GM21447 (cell line): ENCODE measurements at regions not wholly inside any gene's neighbourhood (a gene's known extent, or its start where the extent isn't known, plus 50 kb on each side); places are given as distances from the start of the nearest gene placed in this dataset.
"Not testable (repeated sequence)": the region's sequence is repeated elsewhere in the genome, so short reads cannot be mapped to it uniquely, and the experiment has no call there.

Experiments
- ATAC-seq: cut with Tn5 transposase; IDR thresholded peaks from one replicate; pipeline ENCODE4 v1.9.1; 2021; ENCODE audit not compliant: unreplicated experiment

DNA sequence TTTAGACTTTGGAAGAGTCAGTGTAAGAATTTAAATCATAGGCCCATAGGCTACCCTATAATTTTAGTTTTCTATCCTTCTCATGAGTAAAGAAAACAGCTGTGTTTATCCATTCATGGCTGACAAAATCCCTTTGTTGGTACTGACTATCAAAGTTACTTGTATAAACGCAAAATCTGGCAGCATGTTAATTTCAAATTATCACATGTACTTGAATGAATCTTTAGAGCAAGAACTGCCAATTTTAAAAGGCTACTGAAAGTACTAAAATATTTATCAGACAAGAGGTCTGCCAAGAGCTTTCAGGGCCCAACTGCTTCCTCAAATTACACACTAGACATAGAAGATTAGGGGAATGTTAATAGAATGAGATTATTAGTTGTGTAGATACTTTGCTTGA, 66.6 kb downstream of the MYL12B start:
- ATAC-seq, result no peak

DNA sequence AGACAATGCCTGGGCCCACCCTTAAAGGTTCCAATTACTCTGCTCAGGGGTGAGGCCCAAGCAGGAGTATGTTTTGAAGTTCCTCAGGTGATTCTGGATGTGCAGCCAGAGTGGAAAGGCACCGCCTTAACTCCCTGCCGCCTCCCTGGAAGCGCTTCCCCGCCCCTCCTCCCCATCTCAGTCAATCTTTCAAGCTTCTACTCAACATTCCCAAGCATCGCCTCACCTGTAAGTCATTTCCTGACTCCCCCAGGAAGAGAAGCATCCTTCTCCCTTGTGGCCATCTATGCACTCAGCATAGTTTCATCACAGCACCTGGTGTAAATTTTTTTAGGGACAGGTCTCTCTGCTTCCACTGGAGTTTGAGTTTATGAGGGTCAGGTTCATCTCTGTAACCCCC, 67.5 kb downstream of the MYL12B start:
- no peak for ATAC-seq

DNA sequence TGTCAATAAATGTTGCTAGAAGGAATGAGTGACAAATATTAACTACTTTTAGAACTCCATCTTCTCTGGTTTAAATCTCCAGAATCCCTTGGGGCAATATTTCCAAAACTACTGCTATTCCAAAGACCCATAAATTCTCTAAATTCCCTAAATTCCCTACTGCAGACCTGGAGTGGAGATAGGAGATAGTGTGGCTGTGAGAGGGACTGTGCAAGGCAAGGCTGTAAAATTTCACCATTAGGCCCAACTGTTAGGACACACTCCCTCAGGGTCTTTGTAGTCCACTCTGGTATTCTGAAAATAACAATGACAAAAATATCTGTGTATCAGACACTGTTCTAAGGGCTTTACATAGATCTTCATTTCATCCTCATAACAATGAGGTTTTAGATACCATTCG, 67.9 kb downstream of the MYL12B start:
- ATAC-seq, result no peak

DNA sequence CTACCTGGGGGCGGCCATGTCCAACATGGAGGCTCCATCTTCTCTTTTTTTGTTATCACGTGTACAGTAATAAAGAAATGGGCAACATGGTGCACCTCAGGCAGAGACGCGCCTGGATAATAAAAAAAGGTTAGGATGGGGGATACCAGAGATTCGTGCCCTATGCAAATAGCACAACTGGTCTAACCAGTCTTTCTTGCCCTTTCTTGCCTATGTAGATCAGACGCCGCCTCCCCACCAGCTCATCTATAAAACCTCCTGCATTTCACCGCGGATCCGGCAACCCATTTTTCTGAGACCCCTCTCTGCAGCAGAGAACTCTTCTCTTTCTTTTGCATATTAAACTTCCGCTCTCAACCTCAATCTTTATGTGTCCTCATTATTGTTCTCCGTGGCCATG, 68.7 kb downstream of the MYL12B start:
- no peak for ATAC-seq

DNA sequence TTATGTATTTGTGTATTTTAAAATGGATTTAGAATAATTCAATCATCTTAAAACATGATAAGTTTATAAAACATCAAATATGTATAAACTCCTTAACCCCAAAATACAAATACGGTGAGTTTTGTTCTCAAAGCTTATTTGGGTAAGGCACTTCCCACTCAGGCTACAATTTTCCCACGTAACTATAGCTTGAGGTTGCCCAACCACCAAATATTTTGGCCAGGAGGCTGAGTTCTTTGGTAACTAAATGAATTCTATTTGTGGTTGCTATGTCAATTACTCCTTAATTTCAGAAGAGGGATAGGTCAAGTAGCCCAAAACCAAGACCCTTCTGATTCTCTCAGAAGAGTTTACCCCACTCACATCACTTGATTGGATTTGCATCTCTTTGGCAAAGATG, 70.4 kb downstream of the MYL12B start:
- ATAC-seq, result no peak

DNA sequence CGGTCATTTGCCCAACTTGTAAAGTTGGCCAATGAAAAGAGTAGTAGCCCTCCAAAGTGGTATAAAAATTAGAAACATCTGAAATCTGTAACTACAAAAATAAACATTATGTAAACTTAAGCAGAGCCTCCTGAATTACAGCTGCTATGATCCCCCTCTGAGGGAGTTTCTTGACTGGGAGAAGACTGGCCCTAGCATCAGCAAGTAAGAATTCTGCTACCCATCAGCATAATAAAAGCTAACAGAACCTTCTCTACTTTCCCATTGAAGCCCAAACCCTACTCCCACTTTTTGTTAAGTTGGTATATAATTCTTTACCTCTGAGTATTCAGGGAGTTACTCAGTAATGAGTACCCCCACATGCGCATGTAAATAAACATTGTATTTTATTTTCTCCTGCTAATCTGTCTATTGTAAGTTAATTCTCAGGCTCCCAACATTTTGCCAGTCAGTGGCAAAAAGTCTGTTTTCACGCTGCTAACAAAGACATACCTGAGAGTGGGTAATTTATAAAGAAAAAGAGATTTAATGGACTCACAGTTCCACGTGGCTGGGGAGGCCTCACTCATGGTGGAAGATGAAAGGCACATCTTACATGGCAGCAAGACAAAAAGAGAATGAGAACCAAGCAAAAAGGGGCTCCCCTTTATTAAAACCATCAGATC, 71.3 kb downstream of the MYL12B start:
- ATAC-seq, result no peak

DNA sequence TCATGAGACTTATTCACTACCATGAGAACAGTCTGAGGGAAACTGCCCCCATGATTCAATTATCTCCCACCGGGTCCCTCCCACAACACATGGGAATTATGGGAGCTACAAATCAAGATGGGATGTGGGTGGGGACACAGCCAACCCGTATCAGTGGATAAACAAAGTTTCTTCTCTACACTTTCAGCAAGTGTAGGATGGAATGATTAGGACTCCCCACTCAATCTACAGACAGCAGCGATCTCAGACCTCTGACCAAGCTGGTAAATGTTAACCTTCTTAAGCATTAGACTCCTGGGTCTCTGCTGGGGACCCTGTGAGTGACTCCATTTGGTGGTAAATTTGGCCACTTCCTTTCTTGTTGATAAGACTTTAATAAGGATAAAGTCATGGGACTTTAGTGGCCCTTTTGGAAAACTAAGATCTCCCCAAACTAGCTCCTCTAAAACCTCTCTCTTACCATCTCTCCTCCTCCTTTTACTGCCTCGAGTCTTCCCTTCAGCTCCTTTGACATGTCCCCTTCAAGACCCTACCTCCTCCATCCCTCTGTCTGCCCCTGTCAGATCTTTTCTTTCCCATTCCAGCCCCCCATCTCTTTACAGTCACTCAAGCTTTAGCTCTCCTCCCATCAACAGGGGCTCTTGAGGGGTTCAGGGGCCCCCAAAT, 71.9 kb downstream of the MYL12B start:
- ATAC-seq, result no peak

DNA sequence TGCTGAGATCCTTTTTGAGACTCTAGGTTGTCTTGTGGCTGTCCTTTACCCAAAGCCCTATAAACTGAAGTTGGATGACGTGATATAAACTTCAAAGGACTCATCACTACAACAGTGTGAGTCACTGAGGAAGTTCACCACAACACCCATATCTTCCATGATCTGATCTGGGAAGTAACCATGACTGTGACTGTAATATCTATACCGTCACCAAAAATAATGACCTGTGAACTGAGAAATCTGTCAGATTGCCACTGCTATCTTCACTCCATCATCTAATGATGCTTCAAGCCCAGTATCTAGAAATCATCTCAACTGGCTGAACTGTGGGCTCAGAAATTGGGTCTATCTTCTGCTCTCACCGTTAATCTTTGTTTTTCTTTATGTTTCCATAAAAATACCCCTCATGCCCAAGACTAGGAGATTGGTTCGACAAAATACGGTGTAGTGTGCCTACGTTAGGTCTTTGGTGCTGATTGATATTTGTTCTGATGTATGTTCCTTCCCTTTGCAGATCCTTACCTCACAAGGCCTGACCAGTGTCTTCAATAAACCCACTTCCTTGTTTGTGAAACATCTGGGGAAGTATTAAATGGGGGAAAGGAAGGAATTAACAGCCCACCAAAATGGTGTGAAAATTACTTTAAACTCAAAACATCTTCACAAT, 78.2 kb downstream of the MYL12B start:
- no peak for ATAC-seq

DNA sequence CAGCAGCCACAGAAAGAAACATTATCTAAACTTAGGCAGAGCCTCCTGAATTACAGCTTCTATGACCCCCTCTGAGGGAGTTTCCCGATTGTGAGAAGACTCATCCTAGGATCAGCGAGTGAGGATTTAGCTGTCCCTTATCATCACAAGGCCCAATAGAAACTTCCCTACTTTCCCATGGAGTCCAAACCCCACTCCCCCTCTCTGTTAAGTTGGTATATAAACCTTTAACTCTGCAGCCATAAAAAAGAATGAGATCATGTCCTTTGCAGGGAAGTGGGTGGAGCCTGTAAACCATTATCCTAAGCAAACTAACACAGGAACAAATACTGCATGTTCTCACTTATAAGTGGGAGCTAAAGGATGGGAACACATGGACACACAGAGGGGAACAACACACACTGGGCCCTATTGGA, 78.8 kb downstream of the MYL12B start:
- no peak for ATAC-seq

DNA sequence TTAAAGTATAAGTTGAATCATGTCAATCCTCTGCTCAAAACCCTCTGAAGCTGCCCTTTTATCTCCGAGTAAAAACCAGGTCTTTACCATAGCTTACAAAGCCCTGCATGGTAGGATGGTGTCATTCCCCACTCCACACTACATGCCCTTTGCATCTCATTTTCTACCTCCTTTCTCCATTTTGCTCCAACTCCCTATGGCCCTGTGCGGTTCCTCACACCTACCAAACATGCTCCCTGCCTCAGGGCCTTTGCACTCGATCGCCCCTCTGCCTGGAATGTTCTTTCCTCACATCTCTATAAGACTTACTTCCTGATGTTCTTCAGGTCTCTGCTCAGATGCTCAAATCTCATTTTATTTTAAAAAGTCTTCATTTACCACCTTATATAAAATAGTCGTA, 80.7 kb downstream of the MYL12B start:
- ATAC-seq, result no peak

DNA sequence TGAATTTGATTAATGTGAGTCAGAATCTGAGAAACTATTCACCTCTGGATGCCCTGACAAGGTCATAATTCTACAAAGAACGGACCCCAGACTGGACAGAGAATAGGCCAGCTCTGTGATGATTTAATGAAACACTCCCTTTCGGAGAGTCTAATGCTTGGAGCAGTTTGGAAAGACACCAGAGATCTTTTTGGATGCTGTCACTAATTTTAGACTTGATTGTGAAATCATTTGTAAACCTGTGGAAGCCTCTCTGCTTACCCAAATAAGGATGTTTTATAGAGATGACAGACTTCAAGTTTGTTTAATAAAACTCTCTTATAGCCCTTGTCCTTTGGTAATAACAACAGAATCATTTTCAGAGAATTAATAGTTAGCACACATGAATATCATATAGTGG, 83.5 kb downstream of the MYL12B start:
- ATAC-seq, result no peak

DNA sequence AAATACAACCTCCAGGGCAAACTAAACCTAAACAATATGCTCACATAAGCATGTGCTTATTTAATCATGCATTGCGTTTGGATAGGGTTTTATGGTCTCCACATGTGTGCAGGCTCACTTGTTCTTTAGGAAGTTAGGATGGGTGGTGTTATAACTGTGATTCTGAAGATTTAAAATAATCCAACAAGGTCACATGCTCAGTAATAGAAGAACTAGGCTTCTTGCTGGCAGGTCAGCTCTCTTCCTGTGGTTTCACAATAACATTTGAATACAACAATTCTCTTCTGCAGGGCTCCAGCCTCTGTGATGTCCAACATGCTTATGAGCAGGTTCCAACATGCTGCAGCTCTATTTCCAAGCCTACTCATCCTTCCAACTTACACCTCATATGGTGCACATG, 84.0 kb downstream of the MYL12B start:
- no peak for ATAC-seq

DNA sequence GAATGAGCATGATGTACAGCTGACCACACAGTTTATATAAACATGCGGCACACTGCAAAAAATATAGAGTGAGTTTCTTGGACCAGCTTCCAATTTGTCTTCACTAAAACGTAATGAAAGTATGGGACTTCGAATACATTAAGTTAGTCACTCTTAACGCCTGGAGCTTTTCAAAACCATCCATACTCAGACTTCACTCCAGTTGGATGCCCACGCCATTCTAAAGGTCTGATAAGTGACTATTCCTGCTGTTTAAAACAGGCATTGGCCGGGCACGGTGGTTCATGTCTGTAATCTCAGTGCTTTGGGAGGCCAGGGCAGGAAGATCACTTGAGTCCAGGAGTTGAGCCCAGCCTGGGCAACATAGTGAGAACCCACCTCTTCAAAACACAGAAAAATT, 84.6 kb downstream of the MYL12B start:
- no peak for ATAC-seq

DNA sequence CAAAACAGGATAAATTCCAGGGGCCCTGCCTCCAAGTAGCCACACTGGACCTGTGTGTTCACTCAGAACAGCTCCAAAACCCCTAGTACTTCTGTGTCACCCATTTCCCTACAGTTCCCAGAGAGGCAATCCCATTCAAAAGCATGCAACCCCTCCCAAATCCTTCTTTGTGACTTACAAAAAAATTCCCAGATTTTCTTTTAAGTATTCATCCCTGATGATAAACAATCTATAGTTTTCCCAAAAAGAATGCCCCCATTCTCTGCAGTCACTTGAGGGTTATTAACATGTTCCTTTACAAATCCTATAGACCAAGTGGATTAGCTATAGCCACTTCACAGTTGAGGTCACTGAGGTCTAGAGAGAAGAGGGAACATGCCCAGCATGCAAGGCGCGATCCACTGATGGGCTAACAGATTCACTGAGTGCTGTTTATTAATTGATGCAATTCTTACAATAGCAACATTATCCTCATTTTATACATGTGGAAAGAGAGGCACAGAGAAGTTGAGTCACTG, 85.4 kb downstream of the MYL12B start:
- no peak for ATAC-seq

DNA sequence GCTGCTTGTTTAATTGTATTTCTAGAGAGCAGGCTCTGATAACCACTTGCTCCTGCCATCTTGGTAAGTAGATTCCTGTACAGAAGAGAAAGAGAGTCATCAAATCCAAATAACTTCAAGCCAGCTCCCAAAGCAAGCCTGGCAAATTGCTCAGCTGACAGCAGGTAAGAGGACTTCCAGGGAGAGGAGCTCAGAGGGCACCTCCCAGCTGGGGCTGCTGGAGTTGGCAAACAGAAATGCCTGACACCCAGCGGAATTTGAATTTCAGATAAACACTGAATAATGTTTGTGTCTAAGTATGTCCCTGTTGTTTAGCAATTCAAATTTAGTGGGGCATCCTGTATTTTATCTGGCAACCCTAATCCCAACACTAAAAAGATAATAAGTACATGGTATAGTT, 86.2 kb downstream of the MYL12B start:
- no peak for ATAC-seq

DNA sequence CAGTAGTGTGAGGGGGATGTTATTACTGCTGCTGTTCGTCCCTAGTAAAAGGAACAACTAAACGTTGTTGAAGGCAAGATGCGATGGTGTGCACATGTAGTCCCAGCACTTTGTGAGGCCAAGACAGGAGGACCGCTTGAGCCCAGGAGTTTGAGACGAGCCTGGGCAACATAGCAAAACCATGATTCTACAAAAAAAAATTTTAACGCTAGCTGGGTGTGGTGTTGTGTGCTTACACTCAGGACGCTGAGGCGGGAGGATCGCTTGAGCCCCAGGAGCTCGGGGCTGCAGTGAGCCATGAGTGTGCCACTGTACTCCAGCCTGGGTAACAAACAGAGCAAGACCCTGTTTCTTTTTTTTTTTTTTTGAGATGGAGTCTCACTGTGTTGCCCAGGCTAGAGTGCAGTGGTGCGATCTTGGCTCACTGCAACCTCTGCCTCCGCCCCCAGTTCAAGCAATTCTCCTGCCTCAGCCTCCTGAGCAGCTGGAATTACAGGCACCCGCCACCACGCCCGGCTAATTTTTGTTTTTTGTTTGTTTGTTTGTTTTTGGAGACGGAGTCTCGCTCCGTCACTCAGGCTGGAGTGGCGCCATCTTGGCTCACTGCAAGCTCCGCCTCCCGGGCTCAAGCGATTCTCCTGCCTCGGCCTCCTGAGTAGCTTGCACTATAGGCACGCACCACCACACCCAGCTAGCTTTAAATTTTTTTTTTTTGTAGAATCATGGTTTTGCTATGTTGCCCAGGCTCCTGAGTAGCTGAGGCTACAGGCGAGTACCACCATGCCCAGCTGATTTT, 87.3 kb downstream of the MYL12B start:
- not testable (repeated sequence) for ATAC-seq

DNA sequence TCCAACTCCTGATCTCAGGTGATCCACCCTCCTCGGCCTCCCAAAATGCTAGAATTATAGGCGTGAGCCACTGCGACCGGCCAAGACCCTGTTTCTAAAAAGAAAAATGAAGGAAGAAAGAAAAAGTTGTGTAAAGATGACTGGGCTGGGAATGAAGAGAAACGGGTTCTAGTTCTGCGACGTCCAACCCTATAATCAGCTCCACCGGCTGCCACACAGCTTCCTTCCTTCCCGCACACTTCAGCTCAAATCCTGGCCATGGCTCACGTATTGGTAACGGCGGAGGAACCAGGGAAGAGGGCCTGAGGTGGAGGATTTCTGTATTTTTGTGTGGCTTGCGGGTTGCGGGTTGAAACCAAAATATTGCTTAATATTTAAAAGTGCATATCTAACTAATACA, 88.1 kb downstream of the MYL12B start:
- ATAC-seq, result no peak

DNA sequence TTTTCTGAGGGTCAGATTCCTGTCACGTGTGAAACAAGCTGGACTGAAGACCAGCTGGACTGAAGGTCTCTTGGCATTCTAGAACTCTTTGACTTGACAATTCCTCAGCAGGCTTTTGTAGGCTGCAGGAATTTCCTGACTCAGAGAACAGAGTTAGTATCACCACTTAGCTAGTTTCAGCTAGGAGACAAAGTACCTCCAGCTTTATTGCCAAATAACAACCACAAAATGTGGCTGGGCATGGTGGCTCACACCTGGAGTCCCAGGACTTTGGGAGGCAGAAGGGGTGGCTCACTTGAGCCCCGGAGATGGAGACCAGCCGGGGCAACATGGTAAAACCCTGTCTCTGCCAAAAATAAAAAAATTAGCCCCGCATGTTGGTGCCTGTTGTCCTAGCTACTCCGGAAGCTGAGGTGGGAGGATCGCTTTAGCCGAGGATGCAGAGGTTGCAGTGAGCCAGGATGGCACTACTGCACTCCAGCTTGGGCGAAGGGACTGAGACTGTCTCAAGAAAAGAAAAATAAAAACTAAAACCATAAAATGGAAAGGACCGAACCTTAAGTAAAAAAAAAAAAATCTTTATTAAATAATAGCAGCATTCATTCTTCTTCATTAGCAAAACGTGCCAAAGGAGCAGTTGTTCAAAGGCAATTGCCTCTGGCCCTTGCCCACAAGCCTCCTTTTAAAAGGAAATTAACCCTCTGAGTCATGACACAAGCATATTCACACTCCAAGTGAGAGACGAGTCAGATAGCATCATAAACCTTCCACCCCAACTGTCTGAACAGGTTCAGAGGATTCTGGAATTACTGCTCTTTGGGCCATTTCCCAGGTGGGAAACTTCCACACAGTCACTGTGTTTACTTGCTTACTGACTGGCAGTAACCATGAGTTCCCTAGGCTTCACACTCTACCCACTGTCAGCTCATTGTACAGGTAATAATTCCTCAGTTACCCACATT, 88.9 kb downstream of the MYL12B start:
- ATAC-seq, result no peak

DNA sequence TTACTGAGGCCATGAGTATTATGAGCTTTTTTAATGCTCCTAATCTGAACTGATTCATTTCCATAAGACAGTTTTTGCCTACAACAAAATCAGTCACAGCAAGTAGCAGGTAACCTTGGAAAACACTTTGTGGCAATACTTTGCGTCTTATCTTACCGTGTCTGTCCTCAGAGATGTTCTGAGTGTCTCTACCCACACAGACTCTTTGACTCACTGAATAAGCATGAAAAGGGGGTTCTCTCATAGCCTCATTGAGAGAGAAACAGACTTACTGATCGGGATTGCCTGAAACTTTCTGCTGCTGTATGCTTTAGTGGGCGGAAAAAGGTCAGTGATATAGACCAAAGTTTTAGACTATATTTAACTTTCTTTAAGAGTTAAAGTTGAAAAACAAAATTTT, 92.6 kb downstream of the MYL12B start:
- no peak for ATAC-seq

DNA sequence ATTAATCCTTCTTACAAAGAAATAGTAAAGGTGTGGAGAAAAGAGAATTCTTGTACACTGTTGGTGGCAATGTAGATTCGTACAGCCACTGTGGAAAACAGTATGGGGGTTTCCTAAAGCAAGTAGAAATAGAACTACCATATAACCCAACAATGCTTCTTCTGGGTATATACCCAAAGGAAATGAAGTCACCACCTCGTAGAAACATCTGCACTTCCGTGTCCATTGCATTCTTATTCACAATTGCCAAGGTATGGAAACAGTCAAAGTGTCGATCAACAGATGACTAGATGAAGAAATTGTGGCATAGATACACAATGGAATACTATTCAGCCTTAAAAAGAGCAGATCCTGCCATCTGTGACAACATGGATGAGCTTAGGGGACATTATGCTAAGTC, 93.4 kb upstream of the TGIF1 start:
- ATAC-seq, result no peak
